IMR-90 (cell line): ENCODE measurements at regions not wholly inside any gene's neighbourhood (a gene's known extent, or its start where the extent isn't known, plus 50 kb on each side); places are given as distances from the start of the nearest gene placed in this dataset.

Source experiments
- ATAC-seq: fragments of 200-7000 bp; cut with Tn5 transposase; 2 replicates; pipeline ENCODE4 v1.9.1; 2020; ENCODE audit warnings: low read depth, mild to moderate bottlenecking, moderate library complexity
- BruUV-seq: library from RNA; stranded (reverse); fragments of 400-500 nt; replicated peaks from 2 replicates; lab custom pipeline; 2021; lab: Mats Ljungman, UMichigan
- CTCF ChIA-PET: fragments of 300-600 bp; formaldehyde crosslinking; extraction: SDS; loops from one replicate; lab custom pipeline; 2021; ENCODE audit warnings: antibody characterized with exemption; lab: Yijun Ruan, JAX
- POLR2A ChIA-PET: fragments of 300-600 bp; sonication (Branson Sonifier 250); formaldehyde crosslinking; loops from one replicate; lab custom pipeline; 2022; ENCODE audit warnings: antibody characterized with exemption; ENCODE audit not compliant: unreplicated experiment; lab: Charles Lee
- DNase-seq: peaks from one replicate; pipeline ENCODE4 v3.0.0; 2013
- H2AFZ ChIP-seq: replicated peaks from 2 replicates; pipeline ENCODE3; 2013; ENCODE audit warnings: low read length, mild to moderate bottlenecking; ENCODE audit not compliant: poor library complexity
- H2AK5ac ChIP-seq: 2 replicates; pipeline ENCODE4 v1.6.1; 2013; ENCODE audit warnings: low read depth, low read length, inconsistent platforms
- H2AK9ac ChIP-seq: replicated peaks from 2 replicates; pipeline ENCODE3; 2013; ENCODE audit warnings: mild to moderate bottlenecking, low read depth, low read length, moderate library complexity; ENCODE audit not compliant: poor library complexity
- H2BK120ac ChIP-seq: 2 replicates; pipeline ENCODE4 v1.6.1; 2013; ENCODE audit warnings: low read depth, low read length, inconsistent platforms
- H2BK15ac ChIP-seq: 3 replicates; pipeline ENCODE4 v1.6.1; 2013; ENCODE audit warnings: low read depth, low read length, inconsistent platforms
- H2BK20ac ChIP-seq: 2 replicates; pipeline ENCODE4 v1.6.1; 2013; ENCODE audit warnings: low read depth, mild to moderate bottlenecking, inconsistent platforms, low read length, moderate library complexity
- H2BK5ac ChIP-seq: 2 replicates; pipeline ENCODE4 v1.6.1; 2013; ENCODE audit warnings: mild to moderate bottlenecking, low read depth, low read length, inconsistent platforms; ENCODE audit not compliant: poor library complexity, severe bottlenecking
- H3K14ac ChIP-seq: replicated peaks from 2 replicates; pipeline ENCODE4 v1.6.1; 2013; ENCODE audit warnings: low read depth, low read length, inconsistent platforms
- H3K18ac ChIP-seq: 2 replicates; pipeline ENCODE4 v1.6.1; 2013; ENCODE audit warnings: low read depth, low read length, control low read depth
- H3K23ac ChIP-seq: 2 replicates; pipeline ENCODE4 v1.6.1; 2013; ENCODE audit warnings: low read depth, low read length, inconsistent platforms
- H3K27ac ChIP-seq: 2 replicates; pipeline ENCODE4 v1.5.1; 2013; ENCODE audit warnings: mild to moderate bottlenecking, control low read depth, low read length; ENCODE audit not compliant: insufficient read depth
- H3K27me3 ChIP-seq: 2 replicates; pipeline ENCODE4 v1.6.1; 2013; ENCODE audit warnings: low read length; ENCODE audit not compliant: control insufficient read depth, insufficient read depth
- H3K36me3 ChIP-seq: 2 replicates; pipeline ENCODE4 v1.6.1; 2013; ENCODE audit warnings: low read length, mixed read lengths; ENCODE audit not compliant: control insufficient read depth, insufficient read depth
- H3K4ac ChIP-seq: 2 replicates; pipeline ENCODE4 v1.6.1; 2013; ENCODE audit warnings: low read depth, low read length, inconsistent platforms
- H3K4me1 ChIP-seq: 2 replicates; pipeline ENCODE4 v1.6.1; 2013; ENCODE audit warnings: low read length, mixed read lengths; ENCODE audit not compliant: control insufficient read depth, insufficient read depth
- H3K4me2 ChIP-seq: 2 replicates; pipeline ENCODE4 v1.6.1; 2013; ENCODE audit warnings: low read depth, mild to moderate bottlenecking, control low read depth, low read length, moderate library complexity
- H3K4me3 ChIP-seq: 2 replicates; pipeline ENCODE4 v1.5.1; 2013; ENCODE audit warnings: low read depth, mild to moderate bottlenecking, control low read depth, low read length, moderate library complexity; ENCODE audit not compliant: insufficient read depth
- H3K56ac ChIP-seq: 2 replicates; pipeline ENCODE4 v1.6.1; 2013; ENCODE audit warnings: low read length, inconsistent platforms; ENCODE audit not compliant: insufficient read depth; ENCODE audit errors: extremely low read depth
- H3K79me1 ChIP-seq, 2 experiments: 2 replicates each; pipeline ENCODE4 v1.6.1; 2013; ENCODE audit warnings: low read length in 2 of 2, inconsistent platforms in 1 of 2, low read depth in 1 of 2
- H3K9ac ChIP-seq: 2 replicates; pipeline ENCODE4 v1.6.1; 2013; ENCODE audit warnings: low read depth, low read length, control low read depth
- H3K9me1 ChIP-seq: 2 replicates; pipeline ENCODE4 v1.6.1; 2013; ENCODE audit warnings: low read length, inconsistent platforms; ENCODE audit not compliant: insufficient read depth
- H3K9me3 ChIP-seq: 2 replicates; pipeline ENCODE4 v1.6.1; 2013; ENCODE audit warnings: low read length; ENCODE audit not compliant: control insufficient read depth, insufficient read depth
- H4K20me1 ChIP-seq: 2 replicates; pipeline ENCODE4 v1.6.1; 2013; ENCODE audit warnings: low read length, inconsistent platforms; ENCODE audit not compliant: insufficient read depth
- H4K5ac ChIP-seq: 2 replicates; pipeline ENCODE4 v1.6.1; 2013; ENCODE audit warnings: mild to moderate bottlenecking, low read depth, low read length, control low read depth
- H4K8ac ChIP-seq, 2 experiments: 2 replicates each; pipeline ENCODE4 v1.6.1; 2013; ENCODE audit warnings: low read depth in 2 of 2, low read length in 2 of 2, control low read depth in 1 of 2, inconsistent platforms in 1 of 2
- H4K91ac ChIP-seq: 2 replicates; pipeline ENCODE4 v1.6.1; 2013; ENCODE audit warnings: low read depth, low read length, inconsistent platforms; ENCODE audit not compliant: insufficient read depth
- CEBPB ChIP-seq: IDR thresholded peaks from 2 replicates; pipeline ENCODE4 v1.6.1; 2012; ENCODE audit warnings: low read depth, low read length, improper control_type of control experiment
- CTCF ChIP-seq: conservative IDR thresholded peaks from 2 replicates; pipeline ENCODE4 v1.5.1; 2012; ENCODE audit warnings: mild to moderate bottlenecking, low read depth, low read length, improper control_type of control experiment
- ELK1 ChIP-seq: fragments of 150-350 bp; IDR thresholded peaks from 2 replicates; pipeline ENCODE4 v1.6.1; 2016; ENCODE audit warnings: low read depth, mild to moderate bottlenecking, low read length, moderate library complexity, borderline replicate concordance
- FOS ChIP-seq: fragments of 150-350 bp; IDR thresholded peaks from 2 replicates; pipeline ENCODE4 v1.6.1; 2016; ENCODE audit warnings: low read depth, low read length
- MAFK ChIP-seq: IDR thresholded peaks from 2 replicates; pipeline ENCODE4 v1.6.1; 2012; ENCODE audit warnings: low read depth, low read length, improper control_type of control experiment
- MAZ ChIP-seq: IDR thresholded peaks from 2 replicates; pipeline ENCODE4 v1.6.1; 2012; ENCODE audit warnings: low read depth, mild to moderate bottlenecking, low read length, improper control_type of control experiment, moderate library complexity, borderline replicate concordance
- NFE2L2 ChIP-seq: fragments of 150-350 bp; IDR thresholded peaks from 2 replicates; pipeline ENCODE4 v1.6.1; 2016; ENCODE audit warnings: low read depth, mild to moderate bottlenecking, low read length
- POLR2A ChIP-seq: IDR thresholded peaks from 2 replicates; pipeline ENCODE4 v1.6.1; 2012; ENCODE audit warnings: mild to moderate bottlenecking, low read depth, low read length
- RAD21 ChIP-seq: IDR thresholded peaks from 2 replicates; pipeline ENCODE4 v1.6.1; 2012; ENCODE audit warnings: low read length, improper control_type of control experiment
- RCOR1 ChIP-seq: IDR thresholded peaks from 2 replicates; pipeline ENCODE4 v1.6.1; 2012; ENCODE audit warnings: mild to moderate bottlenecking, low read length, improper control_type of control experiment; ENCODE audit not compliant: insufficient replicate concordance
- RFX5 ChIP-seq: IDR thresholded peaks from 2 replicates; pipeline ENCODE4 v1.8.0; 2012; ENCODE audit warnings: low read depth, mild to moderate bottlenecking, low read length, moderate library complexity
- WGBS, 2 experiments: methylation state at CpG; one replicate each; pipeline versions ENCODE4 v1.1.5 to v1.1.7; 2013; ENCODE audit warnings: missing lambda C conversion rate in 2 of 2; ENCODE audit not compliant: insufficient read length in 1 of 2; ENCODE audit errors: extremely low coverage in 2 of 2; 5-methylcytosine and 5-hydroxymethylcytosine counted together
- dilution Hi-C: fragments of 300-500 bp; cut with HindIII; formaldehyde crosslinking; loops from one replicate; pipeline ENCODE4 v1.14.3; 2018; ENCODE audit warnings: low sequenced_read_pairs; ENCODE audit not compliant: unreplicated experiment
- in situ Hi-C: fragments of 300-500 bp; cut with MboI; formaldehyde crosslinking; loops from 3 replicates; pipeline ENCODE4 v1.14.3; 2019; ENCODE audit warnings: low sequenced_read_pairs, inconsistent platforms, mixed read lengths
- intact Hi-C: fragments of 100-400 bp; cut with micrococcal nuclease; formaldehyde crosslinking; loops from 2 replicates; pipeline ENCODE4 v1.10.0; 2022

DNA sequence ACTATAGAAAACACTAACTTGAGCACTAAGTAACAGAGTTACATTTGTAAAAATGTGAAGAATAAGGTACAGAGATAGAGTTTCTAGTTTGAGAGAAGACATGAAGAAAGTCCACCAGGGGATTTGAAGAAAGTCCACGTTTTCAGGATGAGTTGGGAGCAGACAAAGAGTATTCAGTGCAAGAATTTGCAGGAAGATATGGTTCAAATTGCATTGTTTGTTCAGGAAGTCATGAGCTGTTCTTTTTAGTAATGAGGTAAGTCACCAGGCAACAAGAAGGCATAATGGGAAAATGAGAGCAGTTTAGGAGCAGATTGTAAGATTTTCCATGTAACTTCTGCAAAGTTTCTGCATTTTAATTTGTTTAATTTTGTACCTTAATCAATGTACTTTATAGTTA, 618.0 kb downstream of the DACH1 start:
- H4K5ac ChIP-seq: no peak overlapping the region
- H3K27ac ChIP-seq: no peak overlapping the region
- H3K79me1 ChIP-seq: no peaks in the 10 kb centered on the region
- no peaks in the 10 kb centered on the region for H4K20me1 ChIP-seq
- DNase-seq (no peak), ATAC-seq (no peak)
- no peak overlapping the region for H3K9ac ChIP-seq
- no peak overlapping the region for H3K18ac ChIP-seq
- WGBS, 2 experiments: 13% methylated on average over 1 of the region's 1 CpG; no CpG with 5 or more reads in 1 of the 2 experiments
- no peak overlapping the region for H3K4ac ChIP-seq
- no peak overlapping the region for H2AK5ac ChIP-seq
- H3K36me3 ChIP-seq: no peaks in the 10 kb centered on the region
- no peak overlapping the region for H3K23ac ChIP-seq
- CTCF ChIA-PET: no interaction called here
- no peak overlapping the region for H2BK5ac ChIP-seq
- no peak overlapping the region for H2BK120ac ChIP-seq
- H2AFZ ChIP-seq: no peak overlapping the region
- H3K14ac ChIP-seq: no peak overlapping the region
- H4K91ac ChIP-seq: no peak overlapping the region
- H2AK9ac ChIP-seq: no peak overlapping the region
- H3K56ac ChIP-seq: no peak overlapping the region
- H3K9me1 ChIP-seq: no peaks in the 10 kb centered on the region
- no TSS peak for BruUV-seq
- H3K27me3 ChIP-seq: no peaks in the 10 kb centered on the region
- H2BK15ac ChIP-seq: no peak overlapping the region
- in situ Hi-C loops (no loop called here), intact Hi-C loops (no loop called here), dilution Hi-C loops (no loop called here)
- H3K4me2 ChIP-seq: no peak overlapping the region
- H3K4me1 ChIP-seq: no peaks in the 10 kb centered on the region
- no peak overlapping the region for H2BK20ac ChIP-seq
- POLR2A ChIA-PET: no interaction called here
- TF ChIP-seq NFE2L2 (no peak), FOS (no peak), CTCF (no peak), MAZ (no peak), MAFK (no peak), ELK1 (no peak), RAD21 (no peak), CEBPB (no peak), RFX5 (no peak), POLR2A (no peak), RCOR1 (no peak)
- H3K4me3 ChIP-seq: no peak overlapping the region
- no peaks in the 10 kb centered on the region for H3K9me3 ChIP-seq
- H4K8ac ChIP-seq: no peak overlapping the region
